A549 (cell line): ENCODE measurements at regions not wholly inside any gene's neighbourhood (a gene's known extent, or its start where the extent isn't known, plus 50 kb on each side); places are given as distances from the start of the nearest gene placed in this dataset.

Source experiments
- ATAC-seq, 2 experiments: fragments of 200-7000 bp in 1 of 2; fragments of >200 bp in 1 of 2; cut with Nextera tagmentation in 1 of 2; cut with Tn5 transposase in 1 of 2; 3 replicates each; pipeline versions ENCODE4 v1.8.0 to v1.9.1; 2018 to 2020; ENCODE audit warnings: mild to moderate bottlenecking in 1 of 2, moderate library complexity in 1 of 2
- CTCF ChIA-PET: fragments of 300-600 bp; sonication (Branson Sonifier 250); formaldehyde crosslinking; extraction: SDS; loops from one replicate; lab custom pipeline; 2021; ENCODE audit warnings: antibody characterized with exemption, inconsistent platforms; lab: Yijun Ruan, JAX
- POLR2A ChIA-PET: fragments of 350-600 bp; formaldehyde crosslinking; extraction: SDS; loops from one replicate; lab custom pipeline; 2021; ENCODE audit warnings: antibody characterized with exemption, inconsistent platforms; lab: Yijun Ruan, JAX
- DNase-seq, 2 experiments: peaks; one replicate each; pipeline versions ENCODE4 v3.0.0 to v3.0.0-alpha.2; 2011 to 2016; ENCODE audit warnings: low read depth in 1 of 2, low spot score in 1 of 2
- FAIRE-seq: peaks from 2 replicates; lab custom pipeline; 2011; peaks lifted over from hg19 to GRCh38; lab: Jason Lieb, UNC
- H3K27ac ChIP-seq, 2 experiments: fragments of >200 bp; sonication (Bioruptor Twin); formaldehyde crosslinking; 3 replicates each; pipeline ENCODE4 v1.5.1; 2016 to 2017
- H3K4me1 ChIP-seq: fragments of >200 bp; sonication (Bioruptor Twin); formaldehyde crosslinking; 3 replicates; pipeline ENCODE4 v1.6.1; 2016
- H3K4me2 ChIP-seq: fragments of >200 bp; sonication (Bioruptor Twin); formaldehyde crosslinking; 3 replicates; pipeline ENCODE4 v1.6.1; 2016
- H3K4me3 ChIP-seq: fragments of >200 bp; sonication (Bioruptor Twin); formaldehyde crosslinking; 3 replicates; pipeline ENCODE4 v1.5.1; 2016
- H3K9me3 ChIP-seq: fragments of >200 bp; sonication (Bioruptor Twin); formaldehyde crosslinking; 3 replicates; pipeline ENCODE4 v1.6.1; 2016
- BCL3 ChIP-seq: fragments of >200 bp; sonication (Bioruptor Twin); formaldehyde crosslinking; IDR thresholded peaks from 3 replicates; pipeline ENCODE4 v1.6.1; 2016
- CEBPB ChIP-seq, 2 experiments: fragments of >200 bp in 1 of 2; sonication (Bioruptor Twin) in 1 of 2; formaldehyde crosslinking in 1 of 2; IDR thresholded peaks; 2 replicates each; pipeline ENCODE4 v1.6.1; 2012 to 2016
- CHD4 ChIP-seq: fragments of 200-600 bp; sonication (generic); IDR thresholded peaks from 2 replicates; pipeline ENCODE4 v1.6.1; 2016; ENCODE audit warnings: antibody characterized with exemption, mild to moderate bottlenecking, borderline replicate concordance
- EHF ChIP-seq: fragments of 250-450 bp; sonication (Bioruptor Pico); IDR thresholded peaks from 2 replicates; pipeline ENCODE4 v1.5.0; 2020; ENCODE audit warnings: mild to moderate bottlenecking
- ELK1 ChIP-seq: fragments of 150-350 bp; IDR thresholded peaks from 2 replicates; pipeline ENCODE4 v1.6.1; 2014; ENCODE audit warnings: low read depth, mild to moderate bottlenecking, low read length
- ESRRA ChIP-seq: fragments of 150-350 bp; IDR thresholded peaks from 2 replicates; pipeline ENCODE4 v1.6.1; 2014; ENCODE audit warnings: mild to moderate bottlenecking, low read length, borderline replicate concordance
- FOSL2 ChIP-seq, 2 experiments: fragments of 450-650 bp in 1 of 2; fragments of >200 bp in 1 of 2; sonication (Bioruptor Twin) in 1 of 2; formaldehyde crosslinking; IDR thresholded peaks; 2 replicates each; pipeline versions ENCODE4 v1.5.0 to v1.6.1; 2016 to 2020; ENCODE audit warnings: mild to moderate bottlenecking in 1 of 2, moderate library complexity in 1 of 2
- GATA3 ChIP-seq: IDR thresholded peaks from 2 replicates; pipeline ENCODE4 v1.6.1; 2012; ENCODE audit warnings: borderline replicate concordance
- HES2 ChIP-seq: fragments of >200 bp; sonication (Bioruptor Twin); formaldehyde crosslinking; IDR thresholded peaks from 2 replicates; pipeline ENCODE4 v1.6.1; 2016
- HEYL ChIP-seq: fragments of 250-450 bp; sonication (Bioruptor Pico); IDR thresholded peaks from 2 replicates; pipeline ENCODE4 v1.8.0; 2021; ENCODE audit warnings: mild to moderate bottlenecking, moderate library complexity
- HMGXB4 ChIP-seq: fragments of 250-450 bp; sonication (Bioruptor Pico); IDR thresholded peaks from 2 replicates; pipeline ENCODE4 v1.5.0; 2021; ENCODE audit warnings: mild to moderate bottlenecking, moderate library complexity, borderline replicate concordance
- HOXA7 ChIP-seq: fragments of 250-450 bp; sonication (Bioruptor Pico); IDR thresholded peaks from 2 replicates; pipeline ENCODE4 v1.5.0; 2020; ENCODE audit warnings: mild to moderate bottlenecking, moderate library complexity
- HOXB13 ChIP-seq: fragments of 250-450 bp; sonication (Bioruptor Pico); IDR thresholded peaks from 2 replicates; pipeline ENCODE4 v1.5.0; 2020; ENCODE audit warnings: low read depth, mild to moderate bottlenecking, moderate library complexity
- HOXB5 ChIP-seq: fragments of 250-450 bp; sonication (Bioruptor Pico); IDR thresholded peaks from 2 replicates; pipeline ENCODE4 v1.5.0; 2020; ENCODE audit warnings: mild to moderate bottlenecking, moderate library complexity
- JUN ChIP-seq, 2 experiments: fragments of >200 bp; sonication (Bioruptor Twin); formaldehyde crosslinking; IDR thresholded peaks; 2 replicates in 1 of 2; 3 replicates in 1 of 2; pipeline ENCODE4 v1.6.1; 2016 to 2017
- JUNB ChIP-seq: fragments of >200 bp; sonication (Bioruptor Twin); formaldehyde crosslinking; IDR thresholded peaks from 2 replicates; pipeline ENCODE4 v1.6.1; 2016
- KDM5A ChIP-seq: fragments of 200-600 bp; sonication (generic); IDR thresholded peaks from 2 replicates; pipeline ENCODE4 v1.6.1; 2016; ENCODE audit warnings: antibody characterized with exemption, mild to moderate bottlenecking
- MAX ChIP-seq: IDR thresholded peaks from 2 replicates; pipeline ENCODE4 v1.6.1; 2012
- MYC ChIP-seq: IDR thresholded peaks from 2 replicates; pipeline ENCODE4 v1.6.1; 2012; ENCODE audit warnings: mild to moderate bottlenecking, inconsistent platforms, low read length, improper control_type of control experiment, borderline replicate concordance
- NR3C1 ChIP-seq: fragments of >200 bp; sonication (Bioruptor Twin); formaldehyde crosslinking; IDR thresholded peaks from 3 replicates; pipeline ENCODE4 v1.6.1; 2017
- PBX3 ChIP-seq: IDR thresholded peaks from 2 replicates; pipeline ENCODE4 v1.6.1; 2012
- PHF8 ChIP-seq: fragments of 200-600 bp; sonication (generic); IDR thresholded peaks from 2 replicates; pipeline ENCODE4 v1.6.1; 2016; ENCODE audit warnings: low read depth, mild to moderate bottlenecking, antibody characterized with exemption, moderate library complexity, borderline replicate concordance
- RAD21 ChIP-seq, 2 experiments: fragments of >200 bp in 1 of 2; sonication (Bioruptor Twin) in 1 of 2; formaldehyde crosslinking in 1 of 2; IDR thresholded peaks in 1 of 2; conservative IDR thresholded peaks in 1 of 2; 2 replicates in 1 of 2; 3 replicates in 1 of 2; pipeline ENCODE4 v1.6.1; 2012 to 2018; ENCODE audit warnings: inconsistent platforms in 1 of 2
- RARB ChIP-seq: fragments of 250-450 bp; sonication (Bioruptor Pico); IDR thresholded peaks from 2 replicates; pipeline ENCODE4 v1.8.0; 2021; ENCODE audit warnings: mild to moderate bottlenecking, moderate library complexity
- RCOR1 ChIP-seq: fragments of 150-350 bp; IDR thresholded peaks from 2 replicates; pipeline ENCODE4 v1.6.1; 2014; ENCODE audit warnings: antibody characterized with exemption, low read length, low read depth
- RFX5 ChIP-seq: fragments of 450-650 bp; IDR thresholded peaks from 2 replicates; pipeline ENCODE4 v1.7.1; 2014; ENCODE audit warnings: antibody characterized with exemption, mild to moderate bottlenecking, moderate library complexity
- RNF2 ChIP-seq: fragments of 200-600 bp; sonication (generic); IDR thresholded peaks from 2 replicates; pipeline ENCODE4 v1.6.1; 2016; ENCODE audit warnings: low read depth, mild to moderate bottlenecking, antibody characterized with exemption, moderate library complexity, borderline replicate concordance
- TFCP2L1 ChIP-seq: fragments of 250-450 bp; sonication (Bioruptor Pico); IDR thresholded peaks from 2 replicates; pipeline ENCODE4 v1.5.0; 2021; ENCODE audit warnings: mild to moderate bottlenecking
- USF2 ChIP-seq: fragments of 450-650 bp; IDR thresholded peaks from 2 replicates; pipeline ENCODE4 v1.6.1; 2014; ENCODE audit warnings: antibody characterized with exemption
- ZNF302 ChIP-seq: fragments of 250-450 bp; sonication (Bioruptor Pico); IDR thresholded peaks from 2 replicates; pipeline ENCODE4 v1.9.0; 2021; ENCODE audit warnings: inconsistent platforms, mild to moderate bottlenecking, moderate library complexity
- ZSCAN20 ChIP-seq: fragments of 250-450 bp; sonication (Bioruptor Pico); IDR thresholded peaks from 2 replicates; pipeline ENCODE4 v1.8.0; 2022; ENCODE audit warnings: mild to moderate bottlenecking, moderate library complexity
- WGBS: methylation state at CpG from one replicate; pipeline ENCODE4 v1.1.6; 2017; ENCODE audit errors: missing lambda C conversion rate; 5-methylcytosine and 5-hydroxymethylcytosine counted together

- POLR2A ChIA-PET, result no interaction called here
- FAIRE-seq, result no peak
These were observed 190.8 kb upstream of the GEMIN8 start for GRCh38 chrX:14220386-14220944.

GRCh38 chrX:14209034-14209433, 179.3 kb upstream of the GEMIN8 start:
- DNase-seq, result peak in 1 of 2 experiments; percentile 57
- H3K27ac ChIP-seq, result no peak overlapping the region
- ChIA-PET CTCF (no interaction called here), POLR2A (no interaction called here)
- WGBS, result 2% methylated on average over 3 of the region's 3 CpGs
- 0 out of 3 replicates have a peak overlapping the region, but pooled peaks have one; percentile 25 for H3K4me2 ChIP-seq
- ATAC-seq, result peak; percentile 64
- H3K4me1 ChIP-seq, result no peaks in the 10 kb centered on the region
- no peaks in the 10 kb centered on the region; the same call in 2 of the 3 replicates for H3K9me3 ChIP-seq
- no peak overlapping the region for H3K4me3 ChIP-seq
- no peak for TF ChIP-seq BCL3
- no peak for TF ChIP-seq HMGXB4 (CRISPR knock-in tag)
- no peak for TF ChIP-seq JUN (IDR thresholded peaks at IDR 0.05)
- TF ChIP-seq TFCP2L1 (CRISPR knock-in tag), result no peak
- TF ChIP-seq FOSL2 (IDR thresholded peaks at IDR 0.05), result no peak
- no peak for TF ChIP-seq FOSL2 (CRISPR knock-in tag; IDR thresholded peaks at IDR 0.05)
- TF ChIP-seq RAD21 (conservative IDR thresholded peaks at IDR 0.05 in 1 of 2, IDR thresholded peaks at IDR 0.05 in 1 of 2), result no peak
- no peak for TF ChIP-seq ZNF302
- no peak for TF ChIP-seq HEYL
- 0 out of 2 replicates have a peak, but pooled peaks have one; percentile 13 for TF ChIP-seq JUNB
- TF ChIP-seq RFX5, result no peak
- TF ChIP-seq RNF2, result no peak
- no peak for TF ChIP-seq HOXB13 (CRISPR knock-in tag)
- TF ChIP-seq GATA3, result 0 out of 2 replicates have a peak, but pooled peaks have one; percentile 20
- TF ChIP-seq NR3C1, result no peak
- TF ChIP-seq ZSCAN20 (CRISPR knock-in tag), result no peak
- no peak for TF ChIP-seq ESRRA
- FAIRE-seq, result peak; percentile 49

More at GRCh38 chrX:14220386-14220944, 190.8 kb upstream of the GEMIN8 start:
- ATAC-seq (no peak), DNase-seq (no peak)
- H3K9me3 ChIP-seq, result no peaks in the 10 kb centered on the region
- no peak overlapping the region for H3K27ac ChIP-seq
- no peak overlapping the region for H3K4me3 ChIP-seq
- no peak overlapping the region for H3K4me2 ChIP-seq
- WGBS, result 2% methylated on average over 4 of the region's 4 CpGs
- CTCF ChIA-PET, result no interaction called here
- TF ChIP-seq PHF8 (no peak), ZNF302 (no peak), PBX3 (no peak), USF2 (no peak), MYC (no peak), KDM5A (no peak), CHD4 (no peak), RARB (CRISPR knock-in tag) (no peak), RCOR1 (no peak), ELK1 (no peak), ZSCAN20 (CRISPR knock-in tag) (no peak), HES2 (no peak), MAX (no peak), HOXB5 (CRISPR knock-in tag) (no peak), JUN (IDR thresholded peaks at IDR 0.05) (no peak), CEBPB (IDR thresholded peaks at IDR 0.05) (no peak), EHF (CRISPR knock-in tag) (no peak), HOXA7 (CRISPR knock-in tag) (no peak)
- TF ChIP-seq, all 56 proteins: peak for 0
- no peaks in the 10 kb centered on the region for H3K4me1 ChIP-seq
